Fibroblast of lung (primary cell): ENCODE measurements at regions not wholly inside any gene's neighbourhood (a gene's known extent, or its start where the extent isn't known, plus 50 kb on each side); places are given as distances from the start of the nearest gene placed in this dataset.

Source experiments
- EZH2 ChIP-seq: IDR thresholded peaks from 2 replicates; pipeline ENCODE4 v1.5.1; 2012; ENCODE audit warnings: low read length, control low read depth, mild to moderate bottlenecking; ENCODE audit errors: missing control alignments
- TF ChIP-seq, protein P1 (sequence below), 2 donors: IDR thresholded peaks in 1 of 2; conservative IDR thresholded peaks in 1 of 2; 1 replicate in 1 of 2; 2 replicates in 1 of 2; pipeline ENCODE4 v1.5.1; 2011 to 2012; ENCODE audit warnings: low read length in 2 of 2, control low read depth in 1 of 2, inconsistent platforms in 1 of 2, low read depth in 1 of 2, mild to moderate bottlenecking in 1 of 2

- TF ChIP-seq, protein P1, sequence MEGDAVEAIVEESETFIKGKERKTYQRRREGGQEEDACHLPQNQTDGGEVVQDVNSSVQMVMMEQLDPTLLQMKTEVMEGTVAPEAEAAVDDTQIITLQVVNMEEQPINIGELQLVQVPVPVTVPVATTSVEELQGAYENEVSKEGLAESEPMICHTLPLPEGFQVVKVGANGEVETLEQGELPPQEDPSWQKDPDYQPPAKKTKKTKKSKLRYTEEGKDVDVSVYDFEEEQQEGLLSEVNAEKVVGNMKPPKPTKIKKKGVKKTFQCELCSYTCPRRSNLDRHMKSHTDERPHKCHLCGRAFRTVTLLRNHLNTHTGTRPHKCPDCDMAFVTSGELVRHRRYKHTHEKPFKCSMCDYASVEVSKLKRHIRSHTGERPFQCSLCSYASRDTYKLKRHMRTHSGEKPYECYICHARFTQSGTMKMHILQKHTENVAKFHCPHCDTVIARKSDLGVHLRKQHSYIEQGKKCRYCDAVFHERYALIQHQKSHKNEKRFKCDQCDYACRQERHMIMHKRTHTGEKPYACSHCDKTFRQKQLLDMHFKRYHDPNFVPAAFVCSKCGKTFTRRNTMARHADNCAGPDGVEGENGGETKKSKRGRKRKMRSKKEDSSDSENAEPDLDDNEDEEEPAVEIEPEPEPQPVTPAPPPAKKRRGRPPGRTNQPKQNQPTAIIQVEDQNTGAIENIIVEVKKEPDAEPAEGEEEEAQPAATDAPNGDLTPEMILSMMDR (conservative IDR thresholded peaks at IDR 0.05 in 1 of 2, IDR thresholded peaks at IDR 0.05 in 1 of 2; ENCODE audit: low read depth in 1 of 2, low read length in 2 of 2): no peak
- no peak for TF ChIP-seq EZH2
Observed at GRCh38 chr4:152117933-152118507, 357.2 kb upstream of the GATB start.
